ENCODE measurements at regions not wholly inside any gene's neighbourhood (a gene's known extent, or its start where the extent isn't known, plus 50 kb on each side); places are given as distances from the start of the nearest gene placed in this dataset.
A peak's percentile ranks its signal among the peaks of the same experiment; 100 is the strongest.

DNA sequence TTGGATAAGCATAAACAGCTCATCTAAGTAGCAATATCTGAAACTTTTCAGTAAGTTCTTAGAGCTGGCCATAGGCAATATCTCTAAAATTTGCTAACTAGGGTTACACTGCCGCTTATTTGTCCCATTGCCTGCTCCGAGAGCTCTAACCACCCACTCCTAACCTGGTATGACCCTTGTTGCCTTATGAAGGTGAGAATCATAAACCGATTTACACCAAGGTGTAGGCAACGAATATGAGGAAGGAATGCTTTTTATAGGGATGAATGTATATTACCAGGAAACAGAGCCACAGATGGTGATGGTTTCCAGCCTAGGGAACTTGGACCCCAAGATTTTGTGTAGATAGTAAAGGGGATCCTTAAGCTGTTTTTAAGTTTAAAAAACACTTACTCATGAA, 440.9 kb downstream of the PDCD6IP start:
- TF ChIP-seq, protein P1, sequence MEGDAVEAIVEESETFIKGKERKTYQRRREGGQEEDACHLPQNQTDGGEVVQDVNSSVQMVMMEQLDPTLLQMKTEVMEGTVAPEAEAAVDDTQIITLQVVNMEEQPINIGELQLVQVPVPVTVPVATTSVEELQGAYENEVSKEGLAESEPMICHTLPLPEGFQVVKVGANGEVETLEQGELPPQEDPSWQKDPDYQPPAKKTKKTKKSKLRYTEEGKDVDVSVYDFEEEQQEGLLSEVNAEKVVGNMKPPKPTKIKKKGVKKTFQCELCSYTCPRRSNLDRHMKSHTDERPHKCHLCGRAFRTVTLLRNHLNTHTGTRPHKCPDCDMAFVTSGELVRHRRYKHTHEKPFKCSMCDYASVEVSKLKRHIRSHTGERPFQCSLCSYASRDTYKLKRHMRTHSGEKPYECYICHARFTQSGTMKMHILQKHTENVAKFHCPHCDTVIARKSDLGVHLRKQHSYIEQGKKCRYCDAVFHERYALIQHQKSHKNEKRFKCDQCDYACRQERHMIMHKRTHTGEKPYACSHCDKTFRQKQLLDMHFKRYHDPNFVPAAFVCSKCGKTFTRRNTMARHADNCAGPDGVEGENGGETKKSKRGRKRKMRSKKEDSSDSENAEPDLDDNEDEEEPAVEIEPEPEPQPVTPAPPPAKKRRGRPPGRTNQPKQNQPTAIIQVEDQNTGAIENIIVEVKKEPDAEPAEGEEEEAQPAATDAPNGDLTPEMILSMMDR (conservative IDR thresholded peaks at IDR 0.05) = no peak
- no peak for DNase-seq (ENCODE audit: extremely low spot score, unreplicated experiment)
- H3K4me3 Mint-ChIP-seq = no peak overlapping the region
- no peak overlapping the region for H3K27ac Mint-ChIP-seq
- H3K27me3 Mint-ChIP-seq = no peaks in the 10 kb centered on the region
- H3K4me1 Mint-ChIP-seq (ENCODE audit: unreplicated experiment) = no peaks in the 10 kb centered on the region
- H3K36me3 Mint-ChIP-seq = no peaks in the 10 kb centered on the region
- H3K9me3 Mint-ChIP-seq = no peaks in the 10 kb centered on the region

DNA sequence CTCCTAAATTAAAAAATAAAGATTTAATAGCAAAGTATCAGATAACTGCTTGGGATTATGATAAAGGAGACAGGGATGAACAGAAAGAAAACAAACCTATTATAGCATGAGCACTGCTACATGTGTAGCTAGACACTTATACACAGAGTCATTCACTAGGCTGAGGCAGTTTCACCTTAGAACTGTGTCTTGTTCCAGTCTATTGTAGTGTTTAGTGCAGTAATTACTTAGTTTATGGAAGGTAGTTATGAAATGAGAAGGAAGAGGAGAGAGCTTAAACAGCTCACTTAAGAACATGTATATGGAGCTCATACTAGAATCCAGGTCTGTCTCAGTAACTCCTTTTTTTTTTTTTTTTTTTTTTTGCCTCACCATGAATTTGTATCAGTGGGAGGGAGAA, 441.4 kb downstream of the PDCD6IP start:
- no peaks in the 10 kb centered on the region for H3K27me3 Mint-ChIP-seq
- H3K36me3 Mint-ChIP-seq = no peaks in the 10 kb centered on the region
- TF ChIP-seq, protein P1 (conservative IDR thresholded peaks at IDR 0.05) = no peak
- no peaks in the 10 kb centered on the region for H3K4me1 Mint-ChIP-seq (ENCODE audit: unreplicated experiment)
- DNase-seq (ENCODE audit: extremely low spot score, unreplicated experiment) = no peak
- H3K27ac Mint-ChIP-seq = no peak overlapping the region
- no peaks in the 10 kb centered on the region for H3K9me3 Mint-ChIP-seq
- H3K4me3 Mint-ChIP-seq = no peak overlapping the region

DNA sequence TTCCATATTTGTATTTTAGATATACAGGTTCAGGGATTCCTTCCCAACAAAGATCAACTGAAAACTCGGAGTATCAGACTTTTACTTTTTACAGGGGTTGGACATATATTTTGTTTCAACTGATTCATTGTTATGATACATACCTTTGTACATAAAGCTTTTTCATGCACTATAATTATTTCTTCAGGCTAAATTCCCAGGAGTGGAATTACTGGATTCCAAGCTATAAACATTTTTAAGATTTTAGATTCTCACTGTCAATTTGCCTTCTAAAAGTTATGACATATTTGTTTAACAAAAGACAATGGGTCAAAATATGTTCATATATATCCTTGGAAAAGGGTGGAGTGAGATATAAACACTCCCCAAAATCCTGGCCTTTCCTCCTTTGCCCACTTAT, 449.0 kb downstream of the PDCD6IP start:
- no peak overlapping the region for H3K27ac Mint-ChIP-seq
- DNase-seq (ENCODE audit: extremely low spot score, unreplicated experiment) = no peak
- no peak overlapping the region for H3K4me3 Mint-ChIP-seq
- H3K36me3 Mint-ChIP-seq = no peaks in the 10 kb centered on the region
- TF ChIP-seq, protein P1 (conservative IDR thresholded peaks at IDR 0.05) = no peak
- no peaks in the 10 kb centered on the region for H3K9me3 Mint-ChIP-seq
- H3K4me1 Mint-ChIP-seq (ENCODE audit: unreplicated experiment) = peaks cover 3% of the 10 kb centered on the region
- H3K27me3 Mint-ChIP-seq = no peaks in the 10 kb centered on the region

DNA sequence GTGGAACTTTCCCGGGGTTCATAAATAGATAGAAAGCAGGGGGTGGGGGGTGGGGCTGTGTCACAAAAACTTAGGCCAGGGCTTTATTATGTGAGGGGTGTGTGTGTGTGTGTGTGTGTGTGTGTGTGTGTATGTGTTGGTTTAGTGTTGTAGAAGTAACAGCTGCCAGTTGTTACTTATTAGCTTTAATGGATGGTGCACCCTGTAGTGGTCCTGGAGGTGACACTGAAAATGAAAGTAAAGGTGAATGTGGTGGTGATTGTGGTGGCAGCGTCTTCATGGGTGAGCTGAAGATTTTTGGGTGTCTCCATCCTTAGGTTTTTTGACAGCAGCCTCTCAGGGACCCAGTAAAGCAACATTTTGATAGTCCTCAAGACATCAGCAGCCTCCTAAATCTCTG, 449.9 kb downstream of the PDCD6IP start:
- peaks cover 3% of the 10 kb centered on the region for H3K4me1 Mint-ChIP-seq (ENCODE audit: unreplicated experiment)
- no peak for DNase-seq (ENCODE audit: extremely low spot score, unreplicated experiment)
- no peaks in the 10 kb centered on the region for H3K27me3 Mint-ChIP-seq
- H3K36me3 Mint-ChIP-seq = no peaks in the 10 kb centered on the region
- peaks cover 3% of the 10 kb centered on the region for H3K9me3 Mint-ChIP-seq
- no peak overlapping the region for H3K4me3 Mint-ChIP-seq
- H3K27ac Mint-ChIP-seq = no peak overlapping the region
- TF ChIP-seq, protein P1 (conservative IDR thresholded peaks at IDR 0.05) = no peak

DNA sequence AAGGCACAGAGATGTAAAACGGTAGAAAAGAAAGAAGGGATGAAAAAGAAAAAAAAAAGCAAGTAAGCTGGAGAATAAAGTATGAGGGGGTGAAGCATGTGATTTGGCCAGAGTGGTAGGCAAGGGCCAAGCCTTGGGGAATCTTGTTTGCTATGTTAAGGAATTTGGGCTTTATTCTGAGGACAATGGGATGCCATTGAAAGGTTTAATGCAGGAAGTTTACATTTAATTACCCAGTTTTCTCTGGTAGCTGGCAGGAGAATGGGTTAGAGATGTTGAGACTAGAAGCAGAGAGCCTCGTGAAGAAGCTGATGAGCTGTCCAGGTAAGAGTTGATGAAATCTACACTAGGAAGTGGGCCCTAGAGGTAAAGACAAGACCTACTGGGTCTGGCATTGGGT, 455.9 kb downstream of the PDCD6IP start:
- TF ChIP-seq, protein P1 (conservative IDR thresholded peaks at IDR 0.05) = no peak
- Mint-ChIP-seq H3K27ac (no peak overlapping the region), H3K4me3 (peak overlapping the region; percentile 9), H3K9me3 (peaks cover 4% of the 10 kb centered on the region), H3K27me3 (no peaks in the 10 kb centered on the region), H3K4me1 (ENCODE audit: unreplicated experiment) (peaks cover 28% of the 10 kb centered on the region), H3K36me3 (no peaks in the 10 kb centered on the region)
- no peak for DNase-seq (ENCODE audit: extremely low spot score, unreplicated experiment)

DNA sequence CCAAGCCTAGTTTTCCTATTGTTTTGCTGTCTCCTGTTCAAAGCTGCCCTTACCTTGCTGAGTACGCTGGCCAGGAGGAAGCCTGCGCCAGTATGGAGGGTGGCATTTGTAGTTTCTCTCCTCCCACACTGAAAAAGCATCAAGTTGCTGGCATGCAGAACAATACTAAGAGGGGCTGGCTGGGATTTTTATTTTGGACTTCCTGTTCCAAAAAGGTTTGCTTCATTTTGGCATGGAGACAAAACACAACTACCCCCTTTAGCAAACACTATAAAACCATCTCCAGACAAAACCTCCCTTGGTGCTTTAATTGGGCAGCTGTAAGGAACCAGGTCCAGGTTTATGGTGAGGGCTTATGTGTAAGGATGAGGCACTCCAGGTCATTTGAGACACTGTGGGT, 457.6 kb downstream of the PDCD6IP start:
- peaks cover 4% of the 10 kb centered on the region for H3K9me3 Mint-ChIP-seq
- peaks cover 39% of the 10 kb centered on the region for H3K4me1 Mint-ChIP-seq (ENCODE audit: unreplicated experiment)
- H3K27ac Mint-ChIP-seq = peak overlapping the region; percentile 48
- DNase-seq (ENCODE audit: extremely low spot score, unreplicated experiment) = no peak
- no peak overlapping the region for H3K4me3 Mint-ChIP-seq
- no peaks in the 10 kb centered on the region for H3K36me3 Mint-ChIP-seq
- TF ChIP-seq, protein P1 (conservative IDR thresholded peaks at IDR 0.05) = no peak
- H3K27me3 Mint-ChIP-seq = no peaks in the 10 kb centered on the region

Data from type B pancreatic cell (in vitro differentiated cells).